ENCODE measurements at regions not wholly inside any gene's neighbourhood (a gene's known extent, or its start where the extent isn't known, plus 50 kb on each side); places are given as distances from the start of the nearest gene placed in this dataset.
"Not testable (repeated sequence)": the region's sequence is repeated elsewhere in the genome, so short reads cannot be mapped to it uniquely, and the experiment has no call there.

DNA sequence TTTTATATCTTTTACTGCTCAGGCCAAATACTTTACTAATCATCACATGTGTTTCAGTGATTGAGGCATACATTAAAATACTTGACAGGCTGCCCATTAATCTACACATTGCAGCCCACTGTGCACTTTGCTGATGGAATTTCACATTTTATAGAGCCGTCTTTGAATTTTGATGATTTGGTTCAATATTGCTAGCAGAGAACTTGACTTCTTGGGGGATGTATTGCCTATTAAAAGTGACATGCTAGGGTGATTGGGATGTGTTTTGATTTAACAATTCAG is 1291.0 kb upstream of the GYPC start:
- DNase-seq (ENCODE audit: low spot score): no peak

DNA sequence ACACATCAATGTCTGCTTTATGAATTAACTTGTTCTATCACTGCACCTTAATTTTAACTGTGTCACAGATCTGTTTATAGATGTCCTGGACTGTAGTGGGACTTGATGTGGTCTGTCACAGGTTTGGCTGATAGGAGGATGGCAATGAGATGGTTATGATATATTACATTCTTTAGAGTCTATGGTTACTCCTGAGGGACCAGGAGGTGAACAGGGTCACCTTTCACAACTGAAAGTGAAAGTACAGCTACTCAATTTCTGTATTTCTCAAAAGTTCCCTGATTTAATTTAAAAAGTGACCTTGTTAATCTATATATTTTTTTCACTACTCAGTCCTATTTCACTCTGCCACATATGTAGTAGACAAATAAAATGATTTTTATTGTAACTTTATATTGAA is 1284.1 kb upstream of the GYPC start:
- no peak for DNase-seq (ENCODE audit: low spot score)

DNA sequence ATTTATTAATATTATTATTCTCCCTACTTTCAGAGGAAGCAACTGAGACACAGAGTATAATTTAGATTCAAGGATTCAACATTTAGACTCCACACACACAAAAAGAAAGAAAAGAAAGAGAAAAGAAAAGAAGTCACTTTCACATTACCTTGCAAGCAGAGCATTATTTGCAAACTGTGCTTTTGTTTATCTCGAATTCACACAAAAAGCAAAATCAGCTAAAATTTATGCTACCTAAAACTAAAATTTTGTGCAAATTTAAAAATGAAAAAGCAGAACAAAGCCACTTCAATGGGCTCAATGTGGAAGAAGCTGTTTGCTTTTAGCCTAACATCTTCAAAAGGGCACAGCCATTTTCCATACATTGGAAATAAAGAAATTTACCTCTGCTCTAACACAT is 1282.7 kb upstream of the GYPC start:
- no peak for DNase-seq (ENCODE audit: low spot score)

DNA sequence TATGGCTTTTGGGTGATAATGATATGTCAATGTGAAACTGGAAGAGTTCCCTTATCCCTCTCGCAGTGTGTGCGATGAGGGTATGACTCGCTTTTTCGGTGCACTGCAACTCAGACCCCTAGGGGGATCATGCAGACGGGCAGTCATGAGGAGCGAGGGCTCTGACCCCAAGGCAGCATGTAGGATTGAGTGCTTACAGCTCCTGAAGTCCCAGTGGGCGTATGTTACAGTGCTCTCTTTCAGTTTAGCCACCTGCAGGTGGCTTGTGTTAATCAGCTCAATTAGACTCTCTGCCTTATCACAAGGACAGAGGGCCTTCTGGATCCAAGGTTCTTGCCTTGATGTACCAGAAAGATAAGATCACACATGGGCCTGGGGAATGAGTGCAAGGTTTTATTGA is 1269.9 kb upstream of the GYPC start:
- DNase-seq (ENCODE audit: low spot score): no peak

DNA sequence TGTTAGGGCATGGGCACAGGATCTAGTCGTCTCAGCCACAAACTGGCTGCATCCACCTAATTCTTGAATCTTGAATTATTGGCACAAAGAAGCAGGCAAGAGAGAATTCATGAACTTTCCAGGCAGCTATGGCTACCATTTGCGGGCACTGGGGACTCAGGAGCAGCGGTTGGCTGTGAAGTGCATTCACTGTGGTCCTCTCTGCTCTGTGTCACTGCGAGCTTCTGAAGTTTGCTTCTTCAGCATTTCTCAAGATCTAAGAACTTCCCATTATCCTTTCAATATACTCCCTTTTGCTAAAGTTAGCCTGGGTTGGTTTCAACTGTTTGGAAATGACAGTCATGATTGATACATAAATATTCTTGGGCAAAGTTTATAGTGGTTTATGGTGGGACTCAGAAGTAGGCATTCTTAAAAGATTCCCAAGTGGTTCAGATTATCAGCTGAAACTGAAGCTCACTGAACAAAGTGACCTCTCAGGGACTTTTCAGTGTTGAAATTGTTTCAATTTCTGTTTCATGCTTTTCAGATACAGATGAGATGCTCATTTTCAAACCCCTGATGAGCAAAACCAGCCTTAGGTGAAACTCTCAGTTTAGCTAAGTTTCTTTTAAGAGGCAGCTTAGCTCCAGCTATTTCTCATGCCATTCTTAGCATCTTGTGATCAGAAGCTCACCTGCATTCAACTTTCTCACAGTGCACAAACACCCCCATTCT is 1258.3 kb upstream of the GYPC start:
- no peak for DNase-seq (ENCODE audit: low spot score)

DNA sequence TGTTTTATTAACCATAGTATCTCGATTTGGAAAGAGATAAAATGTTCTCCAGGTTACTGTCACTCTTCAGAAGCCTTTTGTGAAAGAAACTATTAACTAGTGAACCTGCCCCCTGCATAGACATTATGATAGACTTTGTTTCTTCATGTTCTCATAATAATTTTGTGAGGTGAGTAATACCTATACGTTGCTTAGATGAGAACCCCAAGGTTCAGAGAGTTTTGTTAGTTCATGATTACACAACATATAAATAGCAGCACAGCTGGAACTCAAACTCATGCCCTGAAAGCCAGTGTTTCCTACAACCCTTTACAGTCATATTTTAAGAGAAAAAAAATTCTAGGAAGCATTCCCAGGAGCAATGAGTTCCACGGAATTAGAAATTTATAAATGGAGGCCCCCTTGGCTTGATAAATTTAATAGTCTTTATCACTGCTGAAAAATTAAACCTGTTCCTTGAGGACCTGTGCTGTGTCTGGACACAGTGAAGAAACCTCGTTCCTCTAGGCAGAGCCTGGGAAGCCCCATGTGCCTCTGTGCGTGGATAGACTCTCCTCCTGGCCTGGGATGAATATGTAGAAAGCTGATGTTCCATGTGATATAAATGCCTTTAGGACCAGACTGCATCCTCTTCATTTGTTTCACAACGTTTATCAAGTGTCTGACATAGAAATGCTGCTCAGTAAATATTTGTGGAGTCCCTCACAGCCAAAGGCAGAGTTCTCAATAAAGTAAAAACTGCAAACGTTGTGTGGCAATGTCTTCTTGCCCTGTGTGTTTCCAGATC is 1257.0 kb upstream of the GYPC start:
- no peak for DNase-seq (ENCODE audit: low spot score)

DNA sequence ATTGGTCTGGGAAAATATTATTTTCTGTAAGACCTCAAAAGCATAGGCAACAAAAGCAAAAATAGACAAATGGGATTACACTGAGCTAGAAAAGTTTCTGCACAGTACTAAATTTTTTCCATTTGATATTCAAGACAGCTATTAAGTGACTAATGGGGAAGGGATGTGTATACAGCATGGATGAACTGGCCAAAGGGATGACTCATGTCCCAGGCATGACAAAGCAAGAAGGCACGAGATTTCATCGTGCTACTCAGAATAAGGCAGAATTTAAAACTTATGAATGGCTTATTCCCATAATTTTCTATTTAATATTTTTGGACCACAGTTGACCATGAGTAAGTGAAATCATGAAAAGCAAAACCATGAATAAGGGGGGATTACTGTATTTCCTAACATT is 1250.1 kb upstream of the GYPC start:
- no peak for DNase-seq (ENCODE audit: low spot score)

DNA sequence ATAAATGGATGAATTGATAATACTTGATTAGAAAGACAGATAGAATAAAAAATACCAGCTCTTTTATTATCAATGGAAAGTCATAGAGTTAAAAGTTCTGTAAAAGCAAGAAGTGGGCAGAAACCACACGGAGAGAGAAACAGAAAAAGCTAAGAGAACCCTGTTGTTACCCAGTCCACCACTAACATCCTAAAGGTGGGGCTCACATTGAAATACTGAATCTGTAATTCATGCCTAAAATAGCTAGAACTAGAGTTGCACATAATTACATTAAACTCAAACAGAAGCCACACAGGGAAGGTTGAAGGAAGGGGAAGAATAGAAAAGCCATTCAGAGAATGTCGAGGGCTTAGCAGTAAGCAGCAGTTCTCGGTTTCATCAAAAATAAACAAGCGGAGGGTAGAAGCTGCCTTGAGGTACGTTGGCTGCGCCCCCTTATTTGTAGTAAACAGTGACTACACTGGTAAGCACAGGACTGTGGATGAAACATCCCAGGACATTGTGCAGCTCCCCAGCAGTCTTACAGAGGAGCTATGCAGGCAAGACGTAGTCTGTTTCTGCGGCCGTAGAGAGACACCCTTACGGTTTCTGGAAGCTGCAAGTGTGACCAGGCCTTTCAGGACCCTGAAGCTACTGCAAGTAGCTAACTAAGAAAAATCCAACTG is 1247.0 kb upstream of the GYPC start:
- DNase-seq (ENCODE audit: low spot score): no peak

DNA sequence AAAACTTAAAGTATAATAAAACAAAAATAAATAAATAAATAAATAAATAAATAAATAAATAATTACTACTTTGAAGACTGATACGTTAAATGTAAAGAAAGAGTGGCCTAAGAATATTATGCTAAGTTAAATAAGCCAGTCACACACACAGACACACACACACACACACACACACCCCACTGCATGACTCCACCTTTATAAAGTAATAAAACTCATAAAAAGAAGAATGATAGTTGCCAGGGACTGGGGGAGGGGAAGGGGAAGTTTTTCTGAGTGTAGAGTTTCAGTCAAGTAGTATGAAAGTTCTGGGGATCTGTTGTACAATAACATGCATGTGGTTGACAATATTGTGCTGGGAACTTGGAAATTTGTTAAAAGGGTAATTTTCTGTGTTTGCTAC is 1237.5 kb upstream of the GYPC start:
- no peak for DNase-seq (ENCODE audit: low spot score)

DNA sequence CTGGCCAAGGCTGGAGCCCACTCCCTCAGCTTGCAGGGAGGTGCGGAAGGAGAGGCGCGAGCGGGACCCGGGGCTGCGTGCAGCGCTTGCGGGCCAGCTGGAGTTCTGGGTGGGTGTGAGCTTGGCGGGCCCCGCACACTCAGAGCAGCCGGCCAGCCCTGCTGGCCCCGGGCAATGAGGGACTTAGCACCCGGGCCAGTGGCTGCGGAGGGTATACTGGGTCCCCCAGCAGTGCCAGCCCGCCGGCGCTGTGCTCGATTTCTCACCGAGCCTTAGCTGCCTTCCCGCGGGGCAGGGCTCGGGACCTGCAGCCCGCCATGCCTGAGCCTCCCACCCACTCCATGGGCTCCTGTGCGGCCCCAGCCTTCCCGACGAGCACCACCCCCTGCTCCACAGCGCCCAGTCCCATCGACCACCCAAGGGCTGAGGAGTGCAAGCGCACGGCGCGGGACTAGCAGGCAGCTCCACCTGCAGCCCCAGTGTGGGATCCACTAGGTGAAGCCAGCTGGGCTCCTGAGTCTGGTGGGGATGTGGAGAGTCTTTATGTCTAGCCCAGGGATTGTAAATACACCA is 1233.7 kb upstream of the GYPC start:
- not testable (repeated sequence) for DNase-seq (ENCODE audit: low spot score)

DNA sequence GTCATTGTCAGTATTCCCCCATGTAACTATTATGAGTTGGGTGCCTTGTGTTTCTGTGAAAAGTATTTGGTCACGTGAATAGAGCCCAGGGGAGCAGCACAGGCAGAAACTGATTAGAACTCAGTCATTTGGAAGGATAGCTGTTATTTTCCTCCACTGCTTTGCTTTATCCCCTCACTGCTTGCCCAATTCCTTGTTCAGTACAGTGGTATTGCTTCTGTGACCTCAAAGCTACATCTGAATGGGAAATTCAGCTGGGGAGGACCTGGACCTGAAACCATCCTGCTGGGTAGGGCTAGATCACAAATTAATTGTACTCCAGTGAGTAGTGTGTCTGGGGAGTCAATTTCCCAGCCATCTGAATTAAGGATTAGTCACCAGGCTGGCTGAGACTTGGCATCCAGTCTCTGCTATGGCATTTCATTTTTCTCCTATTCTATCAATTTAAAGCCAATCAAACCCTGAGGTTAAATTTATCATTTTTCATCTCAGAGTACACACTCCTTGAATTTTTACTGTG is 1231.6 kb upstream of the GYPC start:
- no peak for DNase-seq (ENCODE audit: low spot score)

DNA sequence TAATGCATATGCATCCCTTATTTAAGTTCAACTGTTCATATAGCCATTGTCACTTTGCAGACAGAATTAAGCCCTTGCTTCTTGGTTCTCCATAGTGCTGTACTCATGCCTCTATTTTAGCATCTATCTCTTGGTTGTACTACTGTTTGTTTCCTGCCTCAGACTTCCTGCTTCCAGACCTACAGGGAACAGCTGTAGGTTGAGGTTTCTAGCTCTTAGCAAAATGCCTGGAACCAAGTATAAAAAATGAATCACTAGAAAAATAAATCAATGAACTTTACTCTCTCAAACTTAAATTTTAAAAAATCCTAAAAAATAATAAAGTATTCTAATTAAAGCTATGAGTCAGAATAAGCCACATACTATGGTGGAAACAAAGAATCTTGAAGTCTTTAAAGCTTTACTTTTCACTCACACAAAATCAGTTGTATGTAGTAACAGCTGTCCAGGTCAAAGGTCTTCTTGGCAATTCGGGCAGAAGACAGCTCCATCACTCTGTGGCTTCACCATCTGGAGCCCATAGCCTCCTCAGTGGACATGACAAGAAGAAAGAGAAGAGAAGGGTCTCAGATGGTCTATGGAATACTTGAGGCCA is 1228.1 kb upstream of the GYPC start:
- no peak for DNase-seq (ENCODE audit: low spot score)

DNA sequence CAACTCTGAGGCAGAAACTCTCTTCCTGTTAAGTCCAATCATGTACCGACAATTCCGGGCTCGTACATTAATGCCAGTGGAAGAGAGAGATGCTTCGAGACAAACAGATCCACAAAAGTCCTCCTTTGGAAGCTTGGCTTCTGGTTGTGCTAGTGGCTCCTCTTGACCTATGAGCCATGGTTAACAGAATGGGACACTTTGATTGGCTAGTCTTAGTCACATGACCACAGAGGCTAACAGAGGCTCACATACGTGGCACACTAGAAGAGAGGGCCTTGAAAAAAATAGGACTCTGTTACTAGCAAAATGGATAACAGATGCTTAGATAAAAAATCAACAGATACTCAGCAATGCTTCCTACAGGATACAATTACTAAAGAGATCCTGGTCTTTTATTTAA is 1211.9 kb upstream of the GYPC start:
- no peak for DNase-seq (ENCODE audit: low spot score)

DNA sequence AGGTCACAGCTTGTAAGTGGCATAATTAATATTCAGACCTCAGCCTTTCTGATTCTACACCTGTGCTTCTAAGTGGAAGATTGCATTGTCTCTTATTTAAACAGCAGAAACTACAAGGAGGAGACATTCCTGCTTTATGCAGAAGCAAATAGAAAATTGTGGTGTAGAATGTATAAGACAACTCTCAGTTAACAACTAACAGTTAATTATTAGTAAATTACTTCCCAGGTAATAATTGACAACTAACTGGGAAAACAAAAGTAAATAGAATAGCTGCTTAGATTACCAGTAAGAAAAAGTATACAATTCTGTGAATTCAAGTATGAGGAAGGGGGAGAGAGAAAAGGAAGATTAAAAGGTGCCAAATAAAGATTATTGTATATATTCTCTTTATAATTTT is 1210.5 kb upstream of the GYPC start:
- DNase-seq (ENCODE audit: low spot score): no peak

DNA sequence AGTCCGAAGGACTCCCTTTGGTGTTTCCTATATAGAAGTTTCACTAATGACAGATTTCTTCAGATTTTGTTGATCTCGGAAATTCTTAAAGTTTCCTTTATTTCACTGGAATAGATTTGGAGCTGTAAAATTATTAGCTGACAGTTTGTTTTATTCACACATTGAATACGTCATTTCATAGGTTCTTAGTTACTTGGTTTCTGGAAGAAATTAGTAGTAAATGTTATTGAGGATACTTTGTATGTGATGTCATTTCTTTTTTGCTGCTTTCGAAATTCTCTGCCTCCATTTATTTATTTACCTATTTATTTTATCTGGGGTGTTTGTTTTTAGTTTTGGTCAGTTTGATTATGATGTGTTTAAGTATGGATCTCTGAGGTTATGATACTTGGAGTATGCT is 1205.9 kb upstream of the GYPC start:
- no peak for DNase-seq (ENCODE audit: low spot score)

DNA sequence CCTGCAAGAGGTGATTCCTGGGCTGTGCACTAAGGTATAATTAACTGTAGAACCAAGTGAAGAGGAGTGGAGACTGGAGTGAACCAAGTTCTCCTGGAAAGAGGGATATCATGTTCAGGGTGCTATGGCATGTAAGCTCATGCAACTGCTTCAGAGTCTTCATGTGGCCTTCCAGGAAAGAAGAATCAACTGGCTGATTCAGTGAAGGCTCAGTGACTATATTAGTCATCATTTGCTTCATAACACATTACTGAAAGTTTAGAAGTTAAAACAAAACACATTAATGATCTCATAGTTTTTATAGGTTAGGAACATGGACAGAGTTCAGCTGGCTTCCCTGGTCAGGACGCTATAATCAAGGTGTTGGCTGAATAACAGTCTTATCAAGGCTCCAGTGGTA is 1200.8 kb upstream of the GYPC start:
- DNase-seq (ENCODE audit: low spot score): no peak

DNA sequence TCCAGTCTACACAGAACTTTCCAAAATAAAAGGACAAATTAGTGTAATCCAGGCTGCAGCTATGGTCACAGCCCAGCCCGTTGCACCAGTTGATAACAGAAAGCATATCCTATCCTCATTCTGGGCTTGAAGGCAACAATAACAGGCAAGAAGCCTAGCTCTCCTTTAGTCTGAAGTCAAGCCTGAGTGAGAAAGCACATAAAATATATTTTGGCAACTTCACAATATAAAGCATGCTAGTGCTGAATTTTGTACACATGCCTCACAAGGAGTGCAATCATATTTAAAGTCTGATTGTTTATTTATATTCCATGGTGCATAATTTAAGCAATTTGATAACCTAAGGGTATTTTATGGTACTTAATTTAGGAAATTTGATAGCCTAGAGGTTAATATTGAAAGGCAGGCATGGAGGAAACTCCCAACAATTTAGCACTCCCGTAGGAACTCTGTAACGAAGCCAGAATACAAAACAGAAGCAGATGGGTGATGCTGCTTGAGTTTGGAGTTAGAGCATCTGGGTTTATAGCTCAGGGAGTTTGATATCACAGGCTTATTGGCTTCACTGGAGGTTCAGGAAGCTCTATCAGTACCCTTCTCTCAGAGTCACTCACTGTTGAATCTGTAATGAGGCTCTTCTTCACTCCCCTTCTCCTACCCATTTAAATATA is 1199.1 kb upstream of the GYPC start:
- DNase-seq (ENCODE audit: low spot score): no peak

DNA sequence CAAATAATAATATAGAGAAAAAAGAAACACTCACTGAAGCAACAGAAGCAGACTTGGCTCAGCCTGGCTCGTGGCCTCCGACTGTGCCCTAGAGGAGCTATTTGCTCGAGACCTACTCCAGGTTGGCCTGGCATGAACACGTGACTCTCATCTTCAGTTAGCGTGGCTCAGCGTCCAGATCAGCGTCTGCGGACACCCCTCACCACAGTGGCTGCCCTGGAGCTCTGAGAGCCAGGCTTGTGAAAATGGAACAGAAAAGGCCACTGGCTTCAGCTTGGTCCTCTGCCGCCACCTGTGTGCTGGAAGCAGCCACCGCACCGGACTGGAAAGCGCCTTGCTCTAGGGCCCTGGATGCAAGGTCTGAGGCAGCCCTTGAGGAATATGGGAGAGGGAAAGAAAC is 1184.0 kb upstream of the GYPC start:
- DNase-seq (ENCODE audit: low spot score): no peak

DNA sequence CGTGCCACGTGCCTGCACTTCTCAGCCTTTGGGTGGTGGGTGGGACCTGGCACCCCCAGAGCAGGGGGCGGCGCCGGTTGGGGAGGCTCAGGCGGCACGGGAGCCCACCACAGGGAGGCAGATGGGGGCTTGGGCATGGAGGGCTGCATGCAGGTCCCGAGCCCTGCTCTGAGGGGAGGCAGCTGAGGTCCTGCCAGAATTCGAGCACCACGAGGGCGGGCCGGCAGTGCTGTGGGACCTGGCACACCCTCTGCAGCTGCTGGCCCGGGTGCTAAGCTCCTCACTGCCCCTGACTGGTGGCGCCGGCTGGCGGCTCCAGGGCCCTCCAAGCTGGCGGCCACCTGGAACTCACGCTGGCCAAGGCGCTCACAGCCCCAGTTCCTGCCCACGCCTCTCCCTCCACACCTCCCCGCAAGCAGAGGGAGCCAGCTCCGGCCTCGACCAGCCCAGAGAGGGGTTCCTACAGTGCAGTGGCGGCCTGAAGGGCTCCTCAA is 1176.8 kb upstream of the GYPC start:
- DNase-seq (ENCODE audit: low spot score): no peak

DNA sequence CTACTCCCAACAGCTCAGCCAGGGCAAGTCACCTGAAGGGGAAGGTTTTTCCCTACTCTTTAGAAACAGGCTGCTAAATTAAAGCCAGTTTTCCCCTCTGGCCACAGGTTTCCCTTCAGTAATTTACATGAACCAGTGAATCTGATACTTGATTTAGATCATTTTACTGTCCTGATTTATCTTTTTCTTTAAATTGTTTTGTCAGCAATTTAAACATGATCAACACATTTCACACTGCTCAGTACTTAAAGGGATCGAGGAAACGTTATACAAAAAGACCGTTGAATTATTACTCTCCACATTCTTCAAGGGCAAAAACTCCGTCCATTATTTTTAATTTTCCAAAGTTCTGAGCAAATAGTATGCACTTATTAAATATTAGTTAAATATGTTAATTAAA is 1165.7 kb upstream of the GYPC start:
- no peak for DNase-seq (ENCODE audit: low spot score)

DNA sequence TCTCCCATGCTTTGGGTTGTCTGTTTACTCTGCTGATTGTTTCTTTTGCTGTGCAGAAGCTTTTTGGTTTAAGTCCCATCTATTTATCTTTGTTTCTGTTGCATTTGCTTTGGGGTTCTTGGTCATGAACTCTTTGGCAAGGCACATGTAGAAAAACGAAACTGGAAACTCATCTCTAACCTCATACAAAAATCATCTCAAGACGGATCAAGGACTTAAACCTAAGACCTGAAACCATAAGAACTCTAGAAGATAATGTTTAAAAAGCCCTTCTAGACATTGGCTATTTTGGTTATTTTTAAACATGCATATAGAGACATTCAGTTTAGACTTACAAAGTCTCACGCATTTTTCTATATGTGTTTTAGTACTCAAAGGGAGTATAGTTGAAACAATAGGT is 1164.3 kb upstream of the GYPC start:
- DNase-seq (ENCODE audit: low spot score): no peak

DNA sequence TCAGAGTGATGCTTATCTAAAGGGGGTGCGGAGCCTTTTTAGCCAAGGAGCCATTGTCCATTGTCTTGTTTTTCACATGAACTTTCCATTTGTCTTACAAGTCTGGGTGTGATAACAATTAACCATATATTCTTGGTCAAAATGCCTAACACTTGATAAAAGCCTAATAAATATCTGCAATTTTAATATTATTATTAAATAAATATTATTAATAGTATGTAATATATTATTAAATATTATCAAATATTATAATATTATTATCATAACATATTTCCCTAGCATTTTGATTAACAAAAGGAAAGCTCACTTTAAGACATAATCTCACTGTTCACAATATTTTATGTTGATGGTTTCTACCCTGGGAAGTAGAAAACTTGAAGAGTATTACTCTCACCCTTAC is 1143.6 kb upstream of the GYPC start:
- no peak for DNase-seq (ENCODE audit: low spot score)

Measured in CD4-positive, alpha-beta T cell treated with Interleukin-6 at 100 ng/mL for 8 hours (primary cell).